Peyer's patch (tissue), 4 donors: ENCODE measurements at regions not wholly inside any gene's neighbourhood (a gene's known extent, or its start where the extent isn't known, plus 50 kb on each side); places are given as distances from the start of the nearest gene placed in this dataset.

ENCODE experiments used
- POLR2A ChIP-seq, 2 donors: fragments of 450-650 bp; IDR thresholded peaks; one replicate each; pipeline ENCODE4 v1.5.1; 2017; ENCODE audit warnings: antibody characterized with exemption in 2 of 2, mild to moderate bottlenecking in 2 of 2, moderate library complexity in 2 of 2
- TF ChIP-seq, protein P1 (sequence below), 6 experiments: fragments of 450-650 bp in 4 of 6; fragments of 200-600 bp in 2 of 6; sonication (generic) in 1 of 6; IDR thresholded peaks; one replicate each; pipeline ENCODE4 v1.5.1; 2017 to 2019; ENCODE audit warnings: antibody characterized with exemption in 6 of 6, mild to moderate bottlenecking in 3 of 6, moderate library complexity in 1 of 6

DNA sequence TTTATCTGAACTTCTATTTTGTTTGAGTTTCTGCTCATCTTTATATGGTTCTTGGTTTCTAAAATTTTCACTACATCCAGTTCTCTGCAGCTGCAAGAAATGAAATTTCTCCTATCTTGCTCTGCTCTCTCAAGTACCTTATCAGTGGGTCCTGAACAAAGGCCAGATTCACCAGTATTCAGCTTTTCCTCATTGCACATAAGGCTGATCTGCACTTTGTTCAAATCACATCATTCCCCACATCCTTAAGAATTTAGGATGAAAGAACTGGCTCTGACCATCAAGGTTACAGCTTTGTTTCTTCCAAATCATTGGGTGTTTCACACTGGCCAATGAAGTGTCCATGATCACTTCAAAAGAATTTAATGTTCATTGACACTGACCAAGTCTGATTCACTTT, 211.4 kb downstream of the GRIN2B start:
- TF ChIP-seq, protein P1, sequence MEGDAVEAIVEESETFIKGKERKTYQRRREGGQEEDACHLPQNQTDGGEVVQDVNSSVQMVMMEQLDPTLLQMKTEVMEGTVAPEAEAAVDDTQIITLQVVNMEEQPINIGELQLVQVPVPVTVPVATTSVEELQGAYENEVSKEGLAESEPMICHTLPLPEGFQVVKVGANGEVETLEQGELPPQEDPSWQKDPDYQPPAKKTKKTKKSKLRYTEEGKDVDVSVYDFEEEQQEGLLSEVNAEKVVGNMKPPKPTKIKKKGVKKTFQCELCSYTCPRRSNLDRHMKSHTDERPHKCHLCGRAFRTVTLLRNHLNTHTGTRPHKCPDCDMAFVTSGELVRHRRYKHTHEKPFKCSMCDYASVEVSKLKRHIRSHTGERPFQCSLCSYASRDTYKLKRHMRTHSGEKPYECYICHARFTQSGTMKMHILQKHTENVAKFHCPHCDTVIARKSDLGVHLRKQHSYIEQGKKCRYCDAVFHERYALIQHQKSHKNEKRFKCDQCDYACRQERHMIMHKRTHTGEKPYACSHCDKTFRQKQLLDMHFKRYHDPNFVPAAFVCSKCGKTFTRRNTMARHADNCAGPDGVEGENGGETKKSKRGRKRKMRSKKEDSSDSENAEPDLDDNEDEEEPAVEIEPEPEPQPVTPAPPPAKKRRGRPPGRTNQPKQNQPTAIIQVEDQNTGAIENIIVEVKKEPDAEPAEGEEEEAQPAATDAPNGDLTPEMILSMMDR (IDR thresholded peaks at IDR 0.05): no peak
- TF ChIP-seq POLR2A (IDR thresholded peaks at IDR 0.05): no peak
